HUES6 (cell line): ENCODE measurements at regions not wholly inside any gene's neighbourhood (a gene's known extent, or its start where the extent isn't known, plus 50 kb on each side); places are given as distances from the start of the nearest gene placed in this dataset.

Experiments used
- H3K27ac ChIP-seq: 2 replicates; pipeline ENCODE4 v1.7.0; 2013; ENCODE audit warnings: low read depth, mild to moderate bottlenecking, low read length, inconsistent platforms
- H3K27me3 ChIP-seq: 2 replicates; pipeline ENCODE4 v1.6.1; 2013; ENCODE audit warnings: low read length; ENCODE audit not compliant: control insufficient read depth, insufficient read depth
- H3K36me3 ChIP-seq: 2 replicates; pipeline ENCODE4 v1.6.1; 2013; ENCODE audit warnings: low read length; ENCODE audit not compliant: control insufficient read depth, insufficient read depth
- H3K4me1 ChIP-seq: 2 replicates; pipeline ENCODE4 v1.6.1; 2013; ENCODE audit warnings: low read length; ENCODE audit not compliant: control insufficient read depth, insufficient read depth
- H3K4me3 ChIP-seq: 2 replicates; pipeline ENCODE4 v1.5.1; 2013; ENCODE audit warnings: low read depth, low read length
- H3K9ac ChIP-seq: one replicate; pipeline ENCODE4 v1.6.1; 2013; ENCODE audit warnings: mild to moderate bottlenecking, low read length
- H3K9me3 ChIP-seq: 2 replicates; pipeline ENCODE4 v1.6.1; 2013; ENCODE audit warnings: low read depth, low read length; ENCODE audit not compliant: control insufficient read depth, insufficient read depth

DNA sequence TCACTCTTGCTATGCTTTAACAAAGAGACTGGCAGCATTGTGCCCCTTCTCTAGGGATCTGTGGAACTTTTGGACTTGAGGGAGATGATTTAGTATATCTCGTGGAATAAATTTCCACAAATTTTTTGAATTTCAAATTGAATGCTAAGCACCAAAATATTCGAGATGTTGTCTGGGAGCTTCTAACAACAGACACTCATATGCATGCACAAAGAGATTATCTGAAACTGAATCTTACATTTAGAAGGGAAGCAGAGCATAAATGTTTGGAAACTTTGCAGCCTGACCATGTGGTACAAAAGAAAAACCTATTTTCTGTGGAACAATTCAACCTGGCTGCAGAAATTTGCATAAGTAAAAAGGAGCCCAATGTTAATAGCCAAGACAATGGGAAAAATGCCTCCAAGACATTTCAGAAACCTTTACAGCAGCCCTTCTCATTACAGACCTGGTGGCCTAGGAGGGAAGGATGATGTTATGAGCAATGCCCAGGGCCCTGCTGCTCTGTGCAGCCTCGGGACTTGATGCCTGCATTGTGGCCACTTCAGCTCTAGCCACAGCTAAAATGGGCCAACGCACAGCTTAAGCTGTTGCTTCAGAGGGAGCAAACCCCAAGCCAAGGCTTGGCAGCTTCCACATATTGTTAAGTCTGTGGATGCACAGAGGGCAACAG, 285.8 kb upstream of the FAM174A start:
- Histone ChIP-seq H3K36me3 (no peaks in the 10 kb centered on the region), H3K4me1 (no peaks in the 10 kb centered on the region), H3K4me3 (no peak overlapping the region), H3K9me3 (no peaks in the 10 kb centered on the region), H3K9ac (no peak overlapping the region), H3K27me3 (no peaks in the 10 kb centered on the region), H3K27ac (no peak overlapping the region)

- H3K9ac ChIP-seq: no peak overlapping the region
- H3K4me1 ChIP-seq: no peaks in the 10 kb centered on the region
- H3K9me3 ChIP-seq: no peaks in the 10 kb centered on the region
- no peak overlapping the region for H3K27ac ChIP-seq
- no peaks in the 10 kb centered on the region for H3K27me3 ChIP-seq
- H3K36me3 ChIP-seq: no peaks in the 10 kb centered on the region
- no peak overlapping the region for H3K4me3 ChIP-seq
Observed at GRCh38 chr5:100232736-100233135, 302.4 kb upstream of the FAM174A start.

GRCh38 chr5:100188778-100189177, 346.4 kb upstream of the FAM174A start:
- Histone ChIP-seq H3K9me3 (no peaks in the 10 kb centered on the region), H3K4me3 (no peak overlapping the region), H3K4me1 (no peaks in the 10 kb centered on the region), H3K9ac (no peak overlapping the region), H3K27me3 (no peaks in the 10 kb centered on the region), H3K27ac (no peak overlapping the region), H3K36me3 (no peaks in the 10 kb centered on the region)

DNA sequence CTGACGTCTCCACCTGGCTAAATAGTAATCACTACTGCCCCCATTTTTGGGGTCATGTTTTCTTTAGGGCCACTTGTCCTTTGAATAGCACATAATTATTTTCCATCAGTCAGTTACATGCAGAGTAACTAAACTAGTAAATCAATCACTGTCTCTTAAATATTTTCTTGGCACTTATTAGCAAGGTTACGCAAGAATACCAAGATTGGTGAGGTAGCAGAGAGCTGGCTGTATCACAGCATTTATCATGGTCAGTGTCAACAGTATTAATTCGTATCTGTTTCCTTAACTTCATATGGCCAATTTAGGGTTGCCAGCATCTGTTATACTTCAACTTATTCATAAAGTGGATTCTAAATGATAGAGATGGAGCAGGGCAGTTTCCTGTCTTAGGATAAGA, 346.8 kb upstream of the FAM174A start:
- Histone ChIP-seq H3K9me3 (no peaks in the 10 kb centered on the region), H3K9ac (no peak overlapping the region), H3K4me1 (no peaks in the 10 kb centered on the region), H3K27ac (no peak overlapping the region), H3K27me3 (no peaks in the 10 kb centered on the region), H3K36me3 (no peaks in the 10 kb centered on the region), H3K4me3 (no peak overlapping the region)

- no peaks in the 10 kb centered on the region for H3K4me1 ChIP-seq
- H3K9me3 ChIP-seq: no peaks in the 10 kb centered on the region
- H3K27me3 ChIP-seq: no peaks in the 10 kb centered on the region
- no peak overlapping the region for H3K27ac ChIP-seq
- H3K4me3 ChIP-seq: no peak overlapping the region
- H3K9ac ChIP-seq: no peak overlapping the region
- H3K36me3 ChIP-seq: no peaks in the 10 kb centered on the region
Observed at GRCh38 chr5:100186181-100186580, 349.0 kb upstream of the FAM174A start.

GRCh38 chr5:100182402-100182801, 352.8 kb upstream of the FAM174A start:
- Histone ChIP-seq H3K9ac (no peak overlapping the region), H3K36me3 (no peaks in the 10 kb centered on the region), H3K27ac (no peak overlapping the region), H3K9me3 (no peaks in the 10 kb centered on the region), H3K27me3 (no peaks in the 10 kb centered on the region), H3K4me1 (no peaks in the 10 kb centered on the region), H3K4me3 (no peak overlapping the region)

DNA sequence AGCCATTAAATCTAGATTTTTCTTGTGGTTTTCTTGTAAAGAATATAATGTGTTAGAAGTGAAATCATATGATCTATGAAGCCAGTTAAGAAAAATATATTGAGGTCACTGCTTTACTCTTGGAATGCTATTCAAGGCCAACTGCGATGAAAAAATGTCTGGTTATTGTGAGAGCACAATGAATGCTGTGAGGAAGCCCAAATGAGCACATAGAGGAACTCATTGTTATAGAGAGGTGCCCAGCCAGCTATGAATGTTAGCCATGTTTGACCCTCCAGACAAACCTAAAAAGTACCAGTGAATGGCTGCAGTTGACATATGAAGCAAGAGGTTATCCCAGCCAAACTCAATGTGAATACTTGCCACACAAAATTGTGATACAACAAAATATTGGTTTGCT, 359.8 kb upstream of the FAM174A start:
- H3K9ac ChIP-seq: no peak overlapping the region
- H3K9me3 ChIP-seq: no peaks in the 10 kb centered on the region
- no peaks in the 10 kb centered on the region for H3K36me3 ChIP-seq
- no peak overlapping the region for H3K4me3 ChIP-seq
- no peaks in the 10 kb centered on the region for H3K4me1 ChIP-seq
- H3K27ac ChIP-seq: no peak overlapping the region
- H3K27me3 ChIP-seq: no peaks in the 10 kb centered on the region

GRCh38 chr5:100165309-100165708, 369.9 kb upstream of the FAM174A start:
- H3K27ac ChIP-seq: no peak overlapping the region
- H3K4me3 ChIP-seq: no peak overlapping the region
- peaks cover 18% of the 10 kb centered on the region for H3K9me3 ChIP-seq
- no peaks in the 10 kb centered on the region for H3K27me3 ChIP-seq
- H3K9ac ChIP-seq: no peak overlapping the region
- no peaks in the 10 kb centered on the region for H3K36me3 ChIP-seq
- peaks cover 6% of the 10 kb centered on the region for H3K4me1 ChIP-seq

- Histone ChIP-seq H3K27me3 (no peaks in the 10 kb centered on the region), H3K9ac (no peak overlapping the region), H3K27ac (no peak overlapping the region), H3K9me3 (peaks cover 18% of the 10 kb centered on the region), H3K36me3 (no peaks in the 10 kb centered on the region), H3K4me1 (no peaks in the 10 kb centered on the region), H3K4me3 (no peak overlapping the region)
Observed at GRCh38 chr5:100161868-100162267, 373.3 kb upstream of the FAM174A start.

DNA sequence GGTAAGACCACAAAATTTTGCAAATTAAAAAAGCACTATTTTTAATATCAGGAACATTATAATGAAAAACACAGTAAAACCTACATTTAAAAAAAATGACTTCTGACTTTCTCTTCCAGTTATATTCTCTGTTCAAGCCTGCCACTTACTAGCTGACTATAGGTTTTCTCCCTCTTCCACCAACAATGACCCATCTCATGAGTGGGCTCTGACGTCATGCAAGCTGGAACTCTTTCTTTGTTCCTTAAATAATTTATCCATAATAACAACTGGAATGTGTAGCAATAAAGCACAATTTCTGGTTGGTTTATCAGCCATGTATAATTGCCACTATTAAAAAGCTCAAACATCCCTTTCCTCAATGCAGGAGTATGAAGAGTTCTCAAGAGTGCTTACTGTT, 378.1 kb upstream of the FAM174A start:
- H3K9ac ChIP-seq: no peak overlapping the region
- no peak overlapping the region for H3K4me3 ChIP-seq
- no peaks in the 10 kb centered on the region for H3K27me3 ChIP-seq
- H3K27ac ChIP-seq: no peak overlapping the region
- H3K36me3 ChIP-seq: no peaks in the 10 kb centered on the region
- H3K4me1 ChIP-seq: no peaks in the 10 kb centered on the region
- H3K9me3 ChIP-seq: peaks cover 3% of the 10 kb centered on the region

- Histone ChIP-seq H3K36me3 (no peaks in the 10 kb centered on the region), H3K4me1 (no peaks in the 10 kb centered on the region), H3K9ac (no peak overlapping the region), H3K4me3 (no peak overlapping the region), H3K27me3 (no peaks in the 10 kb centered on the region), H3K9me3 (no peaks in the 10 kb centered on the region), H3K27ac (no peak overlapping the region)
Observed at GRCh38 chr5:100148239-100148638, 386.9 kb upstream of the FAM174A start.

DNA sequence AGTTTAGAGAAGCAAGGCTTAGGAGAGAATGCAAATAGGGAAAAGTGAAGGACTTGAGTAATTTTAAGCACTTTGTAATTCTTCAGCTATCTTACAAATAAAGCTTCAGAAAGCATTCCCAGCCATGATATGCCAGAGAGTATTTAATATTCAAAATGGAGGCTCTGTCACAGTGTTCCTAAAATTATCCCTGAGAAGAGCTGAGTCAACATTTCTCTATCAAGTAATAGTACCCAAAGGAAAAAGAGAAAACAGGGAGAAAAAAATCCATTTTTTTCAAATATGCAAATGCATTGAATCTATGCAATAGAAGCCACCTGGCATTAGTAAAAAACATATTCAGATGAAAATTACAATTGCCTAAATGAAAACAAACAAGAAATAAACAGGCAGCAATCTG, 392.6 kb upstream of the FAM174A start:
- Histone ChIP-seq H3K27ac (no peak overlapping the region), H3K27me3 (no peaks in the 10 kb centered on the region), H3K4me1 (no peaks in the 10 kb centered on the region), H3K36me3 (no peaks in the 10 kb centered on the region), H3K4me3 (no peak overlapping the region), H3K9ac (no peak overlapping the region), H3K9me3 (no peaks in the 10 kb centered on the region)
